NCI-H526 treated with DMSO at 0.1 percent for 48 hours (cell line): ENCODE measurements at regions not wholly inside any gene's neighbourhood (a gene's known extent, or its start where the extent isn't known, plus 50 kb on each side); places are given as distances from the start of the nearest gene placed in this dataset.

Experiments
- DNase-seq: peaks from one replicate; lab custom pipeline; 2025; lab: John Stamatoyannopoulos, UW

- no peak for DNase-seq
These were observed 58.7 kb upstream of the APOBEC4 start for GRCh38 chr1:183711741-183712361.

GRCh38 chr1:183711165-183711682, 58.1 kb upstream of the APOBEC4 start:
- no peak for DNase-seq

- DNase-seq: no peak
These were observed 57.6 kb upstream of the APOBEC4 start for GRCh38 chr1:183710734-183711133.

GRCh38 chr1:183710333-183710732, 57.2 kb upstream of the APOBEC4 start:
- DNase-seq: no peak

- DNase-seq: peak; percentile 80
These were observed 51.0 kb upstream of the APOBEC4 start for GRCh38 chr1:183704131-183704530.
